Spleen (tissue), 7 donors: ENCODE measurements at regions not wholly inside any gene's neighbourhood (a gene's known extent, or its start where the extent isn't known, plus 50 kb on each side); places are given as distances from the start of the nearest gene placed in this dataset.
"Not testable (repeated sequence)": the region's sequence is repeated elsewhere in the genome, so short reads cannot be mapped to it uniquely, and the experiment has no call there.

ENCODE experiments used
- POLR2AphosphoS5 ChIP-seq, 3 donors: sonication (generic); formaldehyde crosslinking; IDR thresholded peaks; one replicate each; pipeline ENCODE4 v1.5.1; 2017; ENCODE audit warnings: antibody characterized with exemption in 3 of 3
- TF ChIP-seq, protein P1 (sequence below), 11 experiments: fragments of 200-600 bp in 7 of 11; fragments of 450-650 bp in 4 of 11; sonication (generic) in 4 of 11; IDR thresholded peaks in 8 of 11; conservative IDR thresholded peaks in 3 of 11; 1 replicate in 7 of 11; 2 replicates in 4 of 11; pipeline versions ENCODE4 v1.4.0 to v1.8.0; 2016 to 2021; ENCODE audit warnings: antibody characterized with exemption in 11 of 11, inconsistent platforms in 4 of 11, mild to moderate bottlenecking in 1 of 11
- donor health status: DM: no; HTN: no; CAD: no; lungs with moderate emphysema.
- donor health status: DM: no; HTN: no; CAD: no.
- donor health status: DM: no; HTN: no; CAD: no.

DNA sequence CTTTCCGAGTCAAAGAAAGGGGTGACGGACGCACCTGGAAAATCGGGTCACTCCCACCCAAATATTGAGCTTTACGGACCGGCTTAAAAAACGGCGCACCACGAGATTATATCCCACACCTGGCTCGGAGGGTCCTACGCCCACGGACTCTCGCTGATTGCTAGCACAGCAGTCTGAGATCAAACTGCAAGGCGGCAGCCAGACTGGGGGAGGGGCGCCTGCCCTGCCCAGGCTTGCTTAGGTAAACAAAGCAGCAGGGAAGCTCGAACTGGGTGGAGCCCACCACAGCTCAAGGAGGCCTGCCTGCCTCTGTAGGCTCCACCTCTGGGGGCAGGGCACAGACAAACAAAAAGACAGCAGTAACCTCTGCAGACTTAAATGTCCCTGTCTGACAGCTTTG, 1416.9 kb downstream of the SLITRK5 start:
- TF ChIP-seq, protein P1, sequence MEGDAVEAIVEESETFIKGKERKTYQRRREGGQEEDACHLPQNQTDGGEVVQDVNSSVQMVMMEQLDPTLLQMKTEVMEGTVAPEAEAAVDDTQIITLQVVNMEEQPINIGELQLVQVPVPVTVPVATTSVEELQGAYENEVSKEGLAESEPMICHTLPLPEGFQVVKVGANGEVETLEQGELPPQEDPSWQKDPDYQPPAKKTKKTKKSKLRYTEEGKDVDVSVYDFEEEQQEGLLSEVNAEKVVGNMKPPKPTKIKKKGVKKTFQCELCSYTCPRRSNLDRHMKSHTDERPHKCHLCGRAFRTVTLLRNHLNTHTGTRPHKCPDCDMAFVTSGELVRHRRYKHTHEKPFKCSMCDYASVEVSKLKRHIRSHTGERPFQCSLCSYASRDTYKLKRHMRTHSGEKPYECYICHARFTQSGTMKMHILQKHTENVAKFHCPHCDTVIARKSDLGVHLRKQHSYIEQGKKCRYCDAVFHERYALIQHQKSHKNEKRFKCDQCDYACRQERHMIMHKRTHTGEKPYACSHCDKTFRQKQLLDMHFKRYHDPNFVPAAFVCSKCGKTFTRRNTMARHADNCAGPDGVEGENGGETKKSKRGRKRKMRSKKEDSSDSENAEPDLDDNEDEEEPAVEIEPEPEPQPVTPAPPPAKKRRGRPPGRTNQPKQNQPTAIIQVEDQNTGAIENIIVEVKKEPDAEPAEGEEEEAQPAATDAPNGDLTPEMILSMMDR (IDR thresholded peaks at IDR 0.05 in 8 of 11, conservative IDR thresholded peaks at IDR 0.05 in 3 of 11), result not testable (repeated sequence)
- TF ChIP-seq POLR2AphosphoS5 (IDR thresholded peaks at IDR 0.05), result not testable (repeated sequence)
